GM12873 (cell line): ENCODE measurements at regions not wholly inside any gene's neighbourhood (a gene's known extent, or its start where the extent isn't known, plus 50 kb on each side); places are given as distances from the start of the nearest gene placed in this dataset.

Experiments used
- CTCF ChIP-seq: IDR thresholded peaks from 2 replicates; pipeline ENCODE4 v1.5.1; 2012; ENCODE audit warnings: low read depth, mild to moderate bottlenecking, moderate library complexity, low read length, control low read depth; ENCODE audit not compliant: insufficient read depth; ENCODE audit errors: missing control alignments

DNA sequence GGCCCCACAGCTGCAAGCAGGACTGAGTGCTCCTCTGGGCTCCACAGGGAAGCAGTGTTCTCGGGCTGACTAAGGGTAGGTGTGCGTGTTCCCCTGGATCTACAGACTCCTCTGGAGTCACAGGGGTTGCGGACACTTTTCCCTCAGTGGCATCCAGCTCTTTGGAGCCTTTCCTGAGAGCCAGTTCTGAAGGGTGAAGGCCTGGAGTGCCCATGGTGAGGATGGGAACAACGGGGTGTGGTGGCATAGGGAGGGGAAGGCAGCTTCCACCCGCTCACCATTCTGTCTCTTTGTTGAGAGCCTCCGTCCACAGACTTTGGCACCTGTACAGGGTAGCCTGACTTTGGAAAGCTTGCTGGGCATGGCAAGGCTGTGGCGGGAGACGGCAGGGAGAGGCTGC, 104.1 kb upstream of the PCBD1 start:
- TF ChIP-seq CTCF, result no peak

- TF ChIP-seq CTCF, result no peak
These were observed 104.7 kb upstream of the PCBD1 start for GRCh38 chr10:70993051-70993450.

GRCh38 chr10:70996549-70996948, 108.2 kb upstream of the PCBD1 start:
- TF ChIP-seq CTCF, result no peak

GRCh38 chr10:70997236-70997635, 108.9 kb upstream of the PCBD1 start:
- TF ChIP-seq CTCF, result no peak

DNA sequence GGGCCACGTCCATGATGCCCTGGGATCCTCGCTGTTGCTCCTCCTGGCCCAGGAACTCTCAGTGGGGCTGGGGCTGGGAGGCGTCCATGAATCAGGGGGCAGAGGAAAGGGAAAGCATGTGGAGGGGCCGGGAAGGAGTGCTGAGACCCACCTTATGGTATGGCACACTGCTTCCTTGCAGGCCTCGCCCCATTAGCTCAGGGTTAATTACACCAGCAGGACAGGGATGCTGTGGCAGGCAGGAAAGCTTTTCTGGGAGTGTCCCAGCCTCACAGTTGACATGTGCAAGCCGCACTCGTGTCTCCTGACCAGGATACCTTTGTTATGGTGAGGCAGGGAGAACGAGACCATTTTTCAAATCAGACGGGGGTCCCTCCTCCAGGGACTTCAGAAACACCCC, 109.7 kb upstream of the PCBD1 start:
- TF ChIP-seq CTCF, result no peak

GRCh38 chr10:71001470-71001869, 113.1 kb upstream of the PCBD1 start:
- no peak for TF ChIP-seq CTCF

DNA sequence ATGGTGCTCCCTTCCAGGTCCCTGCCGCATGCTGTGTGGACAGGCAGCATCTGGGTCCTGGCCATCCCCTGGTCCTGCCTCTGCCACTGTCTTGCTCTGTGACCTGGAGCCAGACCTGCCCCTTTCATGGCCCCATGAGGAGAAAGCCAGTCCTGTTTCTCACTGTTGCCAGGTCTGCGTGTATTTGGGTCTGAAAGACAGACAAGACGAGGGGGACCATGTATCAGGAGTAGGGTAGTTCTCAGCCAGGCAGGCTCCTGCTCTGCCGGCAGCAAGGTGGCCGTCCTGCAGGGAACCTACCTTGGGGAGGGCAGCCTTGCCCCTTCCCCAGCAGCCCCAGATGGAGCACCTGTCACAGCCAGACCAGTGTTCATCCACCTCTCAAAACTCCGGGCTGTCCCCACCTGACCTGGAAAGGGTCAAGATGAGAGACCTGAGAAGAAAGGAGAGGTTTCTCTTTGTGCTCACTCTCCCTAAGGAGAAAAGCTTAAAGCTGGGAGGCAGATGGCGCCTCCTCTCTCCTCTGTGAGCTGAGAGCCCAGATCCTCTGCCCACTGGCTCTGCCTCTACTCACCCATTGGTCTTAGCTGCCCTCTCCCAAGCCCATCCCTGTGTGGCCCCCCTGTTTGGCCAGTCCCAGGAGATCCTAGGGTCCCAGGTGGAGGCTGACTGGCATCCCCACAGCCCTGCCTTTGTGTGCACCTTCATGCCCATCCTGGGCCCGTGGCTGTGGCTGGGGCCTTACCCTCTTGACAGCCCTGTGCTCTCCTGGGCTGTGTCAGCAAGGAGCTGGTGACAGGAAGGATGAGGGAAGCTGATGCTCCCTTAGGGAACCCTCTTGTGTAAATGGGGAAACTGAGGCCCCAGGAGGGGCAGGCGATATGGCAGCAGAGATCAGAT, 116.1 kb upstream of the PCBD1 start:
- TF ChIP-seq CTCF, result no peak
